ENCODE measurements at regions not wholly inside any gene's neighbourhood (a gene's known extent, or its start where the extent isn't known, plus 50 kb on each side); places are given as distances from the start of the nearest gene placed in this dataset.

DNA sequence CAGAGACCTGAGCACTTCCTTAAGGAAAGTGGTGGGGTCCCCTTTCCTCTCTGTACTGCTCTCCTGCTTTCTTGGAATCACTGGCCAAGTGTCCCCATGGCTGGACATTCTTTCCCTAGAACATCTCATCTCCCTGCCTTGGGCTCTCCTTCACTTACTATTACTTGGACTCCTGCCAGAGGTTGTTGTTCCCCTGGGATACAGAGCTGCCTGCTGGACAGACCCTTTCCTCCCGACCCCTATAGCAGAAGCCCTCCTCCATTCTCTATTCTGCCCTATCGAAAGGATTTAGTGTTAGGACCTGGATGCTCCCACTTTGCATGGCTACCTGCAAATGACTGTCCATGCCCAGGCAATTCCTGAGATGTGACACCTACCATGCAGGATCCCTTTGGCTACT lies 164.3 kb upstream of the PODXL start:
- TF ChIP-seq, protein P1, sequence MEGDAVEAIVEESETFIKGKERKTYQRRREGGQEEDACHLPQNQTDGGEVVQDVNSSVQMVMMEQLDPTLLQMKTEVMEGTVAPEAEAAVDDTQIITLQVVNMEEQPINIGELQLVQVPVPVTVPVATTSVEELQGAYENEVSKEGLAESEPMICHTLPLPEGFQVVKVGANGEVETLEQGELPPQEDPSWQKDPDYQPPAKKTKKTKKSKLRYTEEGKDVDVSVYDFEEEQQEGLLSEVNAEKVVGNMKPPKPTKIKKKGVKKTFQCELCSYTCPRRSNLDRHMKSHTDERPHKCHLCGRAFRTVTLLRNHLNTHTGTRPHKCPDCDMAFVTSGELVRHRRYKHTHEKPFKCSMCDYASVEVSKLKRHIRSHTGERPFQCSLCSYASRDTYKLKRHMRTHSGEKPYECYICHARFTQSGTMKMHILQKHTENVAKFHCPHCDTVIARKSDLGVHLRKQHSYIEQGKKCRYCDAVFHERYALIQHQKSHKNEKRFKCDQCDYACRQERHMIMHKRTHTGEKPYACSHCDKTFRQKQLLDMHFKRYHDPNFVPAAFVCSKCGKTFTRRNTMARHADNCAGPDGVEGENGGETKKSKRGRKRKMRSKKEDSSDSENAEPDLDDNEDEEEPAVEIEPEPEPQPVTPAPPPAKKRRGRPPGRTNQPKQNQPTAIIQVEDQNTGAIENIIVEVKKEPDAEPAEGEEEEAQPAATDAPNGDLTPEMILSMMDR (conservative IDR thresholded peaks at IDR 0.05; ENCODE audit: low read depth, low read length) = no peak
- no peak for TF ChIP-seq EZH2 (IDR thresholded peaks at IDR 0.05; ENCODE audit: borderline replicate concordance, low read depth, low read length, poor library complexity, severe bottlenecking)

Data from A673 (cell line).